Adrenal gland (tissue), 9 donors: ENCODE measurements at regions not wholly inside any gene's neighbourhood (a gene's known extent, or its start where the extent isn't known, plus 50 kb on each side); places are given as distances from the start of the nearest gene placed in this dataset.
A peak's percentile ranks its signal among the peaks of the same experiment; 100 is the strongest.

Experiments
- DNase-seq, 7 donors: peaks; one replicate each; pipeline ENCODE4 v3.0.0-alpha.2; 2019 to 2020
- H3K27ac ChIP-seq, 5 donors: fragments of 200-600 bp; sonication (generic) in 4 of 5; 1 replicate in 3 of 5; 2 replicates in 2 of 5; pipeline versions ENCODE4 v1.5.1 to v1.8.0; 2016 to 2020; ENCODE audit warnings: mild to moderate bottlenecking in 1 of 5
- H3K27me3 ChIP-seq: fragments of 200-600 bp; 2 replicates; pipeline ENCODE4 v1.8.0; 2021
- H3K36me3 ChIP-seq, 2 donors: fragments of 200-600 bp; replicated peaks in 1 of 2; 1 replicate in 1 of 2; 2 replicates in 1 of 2; pipeline versions ENCODE4 v1.5.1 to v1.8.0; 2018 to 2022
- H3K4me1 ChIP-seq, 2 donors: fragments of 200-600 bp; replicated peaks in 1 of 2; 1 replicate in 1 of 2; 2 replicates in 1 of 2; pipeline versions ENCODE4 v1.5.1 to v1.8.0; 2018 to 2021
- H3K4me3 ChIP-seq, 4 donors: fragments of 200-600 bp; sonication (generic) in 3 of 4; one replicate each; pipeline ENCODE4 v1.5.1; 2016 to 2018
- H3K9me3 ChIP-seq, 3 donors: fragments of 200-600 bp; sonication (generic) in 1 of 3; replicated peaks in 1 of 3; 1 replicate in 2 of 3; 2 replicates in 1 of 3; pipeline versions ENCODE4 v1.5.1 to v1.8.0; 2016 to 2021
- CTCF ChIP-seq, 6 experiments: fragments of 450-650 bp in 4 of 6; fragments of 200-600 bp in 2 of 6; sonication (generic) in 1 of 6; IDR thresholded peaks; 1 replicate in 5 of 6; 2 replicates in 1 of 6; pipeline versions ENCODE4 v1.5.1 to v1.8.0; 2016 to 2021; ENCODE audit warnings: antibody characterized with exemption in 6 of 6, mild to moderate bottlenecking in 2 of 6, moderate library complexity in 1 of 6
- POLR2A ChIP-seq, 2 donors: fragments of 450-650 bp; IDR thresholded peaks; one replicate each; pipeline ENCODE4 v1.6.1; 2017; ENCODE audit warnings: antibody characterized with exemption in 2 of 2, mild to moderate bottlenecking in 2 of 2, moderate library complexity in 1 of 2
- WGBS, 4 donors: extraction: QIAGEN DNeasy Blood & Tissue Kit in 2 of 4; methylation state at CpG; one replicate each; pipeline versions ENCODE4 v1.1.5 to v1.1.7; 2013 to 2017; 5-methylcytosine and 5-hydroxymethylcytosine counted together
- intact Hi-C, 2 donors: fragments of 100-400 bp; cut with DNase I; formaldehyde crosslinking; loops; one replicate each; pipeline versions ENCODE4 v1.14.1 to v1.15.0; 2022 to 2023
- donor health status: healthy with polysubstance abuse.
- donor health status: Bipolar disorder and iron deficiency.
- donor health status: DM: yes; HTN: yes; CAD: no.
- donor health status: DM: no; HTN: no; CAD: no.
- donor health status: DM: no; HTN: no; CAD: no.

- Histone ChIP-seq H3K36me3 (no peaks in the 10 kb centered on the region), H3K27ac (no peak overlapping the region), H3K4me1 (no peaks in the 10 kb centered on the region), H3K27me3 (no peaks in the 10 kb centered on the region), H3K9me3 (no peaks in the 10 kb centered on the region), H3K4me3 (no peak overlapping the region)
- no peak for DNase-seq
- TF ChIP-seq POLR2A (IDR thresholded peaks at IDR 0.05) (no peak), CTCF (IDR thresholded peaks at IDR 0.05) (no peak)
- intact Hi-C loops: no loop called here
- 78 to 95% (median 88%) methylated on average over 7 of the region's 7 CpGs for WGBS, 4 donors
Observed at GRCh38 chr2:100632037-100632436, 69.2 kb downstream of the PDCL3 start.

- TF ChIP-seq POLR2A (IDR thresholded peaks at IDR 0.05) (no peak), CTCF (IDR thresholded peaks at IDR 0.05) (no peak)
- Histone ChIP-seq H3K9me3 (no peaks in the 10 kb centered on the region), H3K27ac (no peak overlapping the region), H3K27me3 (no peaks in the 10 kb centered on the region), H3K4me3 (no peak overlapping the region), H3K4me1 (no peaks in the 10 kb centered on the region), H3K36me3 (no peaks in the 10 kb centered on the region)
- DNase-seq: peak in 1 of 7 donors; percentile 6
- WGBS, 4 donors: 73 to 100% (median 90%) methylated on average over 4 of the region's 4 CpGs
- intact Hi-C loops: no loop called here
Observed at GRCh38 chr2:100632759-100633158, 70.0 kb downstream of the PDCL3 start.

- 74 to 88% (median 76%) methylated on average over 11 to 14 of the region's 14 CpGs for WGBS, 4 donors
- DNase-seq: peak in 1 of 7 donors; percentile 4
- H3K36me3 ChIP-seq: no peaks in the 10 kb centered on the region
- no peak for TF ChIP-seq POLR2A (IDR thresholded peaks at IDR 0.05)
- no peak for TF ChIP-seq CTCF (IDR thresholded peaks at IDR 0.05)
- no peaks in the 10 kb centered on the region for H3K27me3 ChIP-seq
- H3K9me3 ChIP-seq: no peaks in the 10 kb centered on the region
- intact Hi-C loops: no loop called here
- peaks cover 0 to 10% of the 10 kb centered on the region in 2 donors for H3K4me1 ChIP-seq
- H3K4me3 ChIP-seq: no peak overlapping the region
- H3K27ac ChIP-seq: no peak overlapping the region
Observed at GRCh38 chr2:100639588-100640390, 77.0 kb downstream of the PDCL3 start.

GRCh38 chr2:100640431-100641124 is 77.8 kb downstream of the PDCL3 start:
- DNase-seq: peak in 1 of 7 donors; percentile 16
- TF ChIP-seq CTCF (IDR thresholded peaks at IDR 0.05) (no peak), POLR2A (IDR thresholded peaks at IDR 0.05) (no peak)
- Histone ChIP-seq H3K4me1 (peaks cover 0 to 10% of the 10 kb centered on the region in 2 donors), H3K4me3 (no peak overlapping the region), H3K27me3 (no peaks in the 10 kb centered on the region), H3K36me3 (no peaks in the 10 kb centered on the region), H3K27ac (no peak overlapping the region), H3K9me3 (no peaks in the 10 kb centered on the region)
- WGBS, 4 donors: 57 to 68% (median 65%) methylated on average over 21 of the region's 21 CpGs
- intact Hi-C loops: no loop called here
